ENCODE measurements at regions not wholly inside any gene's neighbourhood (a gene's known extent, or its start where the extent isn't known, plus 50 kb on each side); places are given as distances from the start of the nearest gene placed in this dataset.

DNA sequence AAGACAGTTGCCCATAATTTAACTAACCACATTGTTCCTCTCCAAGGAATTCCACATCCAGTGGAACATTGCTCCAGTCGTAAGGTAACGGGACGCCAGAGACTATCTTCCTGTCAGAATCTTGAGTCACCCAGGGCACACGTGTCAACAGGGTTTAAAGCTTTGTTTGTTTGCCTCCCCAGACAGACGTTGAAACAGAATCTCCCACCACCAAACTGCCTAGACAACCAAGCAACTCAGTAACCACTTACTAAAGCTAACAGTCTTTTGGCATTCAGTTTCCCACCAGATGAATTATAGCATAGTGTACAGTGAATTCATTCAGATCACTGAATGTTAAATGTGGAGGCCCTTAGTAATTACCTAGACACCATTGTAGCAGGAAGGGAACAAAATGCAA is 439.5 kb downstream of the PLPP3 start:
- H3K9ac ChIP-seq (ENCODE audit: extremely low read depth, low read length, poor library complexity, severe bottlenecking) = no peak overlapping the region
- DNase-seq = no peak
- TF ChIP-seq, protein P1, sequence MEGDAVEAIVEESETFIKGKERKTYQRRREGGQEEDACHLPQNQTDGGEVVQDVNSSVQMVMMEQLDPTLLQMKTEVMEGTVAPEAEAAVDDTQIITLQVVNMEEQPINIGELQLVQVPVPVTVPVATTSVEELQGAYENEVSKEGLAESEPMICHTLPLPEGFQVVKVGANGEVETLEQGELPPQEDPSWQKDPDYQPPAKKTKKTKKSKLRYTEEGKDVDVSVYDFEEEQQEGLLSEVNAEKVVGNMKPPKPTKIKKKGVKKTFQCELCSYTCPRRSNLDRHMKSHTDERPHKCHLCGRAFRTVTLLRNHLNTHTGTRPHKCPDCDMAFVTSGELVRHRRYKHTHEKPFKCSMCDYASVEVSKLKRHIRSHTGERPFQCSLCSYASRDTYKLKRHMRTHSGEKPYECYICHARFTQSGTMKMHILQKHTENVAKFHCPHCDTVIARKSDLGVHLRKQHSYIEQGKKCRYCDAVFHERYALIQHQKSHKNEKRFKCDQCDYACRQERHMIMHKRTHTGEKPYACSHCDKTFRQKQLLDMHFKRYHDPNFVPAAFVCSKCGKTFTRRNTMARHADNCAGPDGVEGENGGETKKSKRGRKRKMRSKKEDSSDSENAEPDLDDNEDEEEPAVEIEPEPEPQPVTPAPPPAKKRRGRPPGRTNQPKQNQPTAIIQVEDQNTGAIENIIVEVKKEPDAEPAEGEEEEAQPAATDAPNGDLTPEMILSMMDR (conservative IDR thresholded peaks at IDR 0.05) = no peak
- no peak overlapping the region for H3K27ac ChIP-seq (ENCODE audit: low read depth, low read length)
- Mint-ChIP-seq H3K4me3 (no peak overlapping the region), H3K4me1 (peaks cover 8% of the 10 kb centered on the region), H3K27ac (no peak overlapping the region), H3K36me3 (ENCODE audit: low read depth) (no peaks in the 10 kb centered on the region), H3K27me3 (ENCODE audit: insufficient read depth) (peaks cover 6% of the 10 kb centered on the region), H3K9me3 (no peaks in the 10 kb centered on the region)
- no peaks in the 10 kb centered on the region for H3K36me3 ChIP-seq (ENCODE audit: control insufficient read depth, insufficient read depth, low read length)
- H3K4me1 ChIP-seq (ENCODE audit: control insufficient read depth, insufficient read depth, low read length) = no peaks in the 10 kb centered on the region
- no peak overlapping the region for H3K4me3 ChIP-seq (ENCODE audit: low read length)
- WGBS, 2 experiments (ENCODE audit: insufficient coverage in 1 of 2, insufficient read length in 1 of 2) = 79 to 96% methylated on average over 3 to 5 of the region's 5 CpGs
- H3K27me3 ChIP-seq (ENCODE audit: control insufficient read depth, insufficient read depth, low read length, poor library complexity, severe bottlenecking) = no peaks in the 10 kb centered on the region
- no peaks in the 10 kb centered on the region for H3K9me3 ChIP-seq (ENCODE audit: control insufficient read depth, low read length)

DNA sequence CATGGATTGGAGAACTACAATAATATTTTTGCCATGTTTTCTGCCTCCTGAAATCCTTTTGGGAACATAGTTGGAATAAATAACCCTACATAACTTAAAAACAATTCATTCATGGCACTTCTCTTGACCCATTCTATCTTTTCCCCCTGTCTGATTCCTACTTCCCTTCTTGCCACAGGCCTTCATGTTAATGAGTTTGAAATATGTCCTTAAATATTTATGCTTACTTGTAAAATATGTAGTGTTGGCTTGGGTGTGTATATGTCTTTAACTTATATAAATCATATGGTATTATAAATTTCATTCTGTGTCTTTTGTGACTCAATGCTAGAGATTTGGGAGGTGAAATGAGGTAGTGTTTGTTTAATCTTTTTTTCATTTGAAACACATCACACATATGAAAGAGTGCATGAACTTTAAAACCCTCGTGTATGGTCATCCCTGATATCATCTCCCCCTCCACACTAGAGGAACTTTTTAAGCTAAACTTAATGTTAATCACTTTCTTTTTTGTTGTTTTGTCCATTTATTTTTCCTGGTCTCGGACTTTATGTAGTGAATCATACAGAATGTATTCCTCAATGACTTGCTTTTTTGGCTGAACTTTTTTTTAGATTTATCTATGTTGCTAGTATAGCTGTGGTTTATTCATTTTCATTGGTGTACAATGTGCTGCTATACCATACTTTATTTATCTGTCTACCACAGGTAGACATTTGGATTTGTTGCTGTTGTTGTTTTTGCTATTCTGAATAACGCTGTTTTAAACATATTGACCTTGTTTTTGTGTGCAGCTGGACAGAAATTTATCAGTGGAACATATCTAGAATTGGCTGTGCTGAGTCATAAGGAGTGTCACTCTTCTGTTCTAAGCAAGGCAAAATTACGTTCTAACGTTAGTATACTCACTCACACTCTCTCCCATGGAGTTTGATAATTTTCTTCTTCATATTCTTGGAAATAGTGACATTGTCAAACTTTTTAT is 441.6 kb downstream of the PLPP3 start:
- Mint-ChIP-seq H3K36me3 (ENCODE audit: low read depth) (no peaks in the 10 kb centered on the region), H3K27me3 (ENCODE audit: insufficient read depth) (peaks cover 6% of the 10 kb centered on the region), H3K4me1 (peaks cover 4% of the 10 kb centered on the region), H3K27ac (no peak overlapping the region), H3K4me3 (no peak overlapping the region), H3K9me3 (no peaks in the 10 kb centered on the region)
- H3K9me3 ChIP-seq (ENCODE audit: control insufficient read depth, low read length) = no peaks in the 10 kb centered on the region
- H3K36me3 ChIP-seq (ENCODE audit: control insufficient read depth, insufficient read depth, low read length) = no peaks in the 10 kb centered on the region
- no peak for DNase-seq
- TF ChIP-seq, protein P1 (conservative IDR thresholded peaks at IDR 0.05) = no peak
- no peaks in the 10 kb centered on the region for H3K27me3 ChIP-seq (ENCODE audit: control insufficient read depth, insufficient read depth, low read length, poor library complexity, severe bottlenecking)
- H3K9ac ChIP-seq (ENCODE audit: extremely low read depth, low read length, poor library complexity, severe bottlenecking) = no peak overlapping the region
- WGBS, 2 experiments (ENCODE audit: insufficient coverage in 1 of 2, insufficient read length in 1 of 2) = 67 to 68% methylated on average over 1 to 5 of the region's 5 CpGs
- H3K4me3 ChIP-seq (ENCODE audit: low read length) = no peak overlapping the region
- no peaks in the 10 kb centered on the region for H3K4me1 ChIP-seq (ENCODE audit: control insufficient read depth, insufficient read depth, low read length)
- no peak overlapping the region for H3K27ac ChIP-seq (ENCODE audit: low read depth, low read length)

DNA sequence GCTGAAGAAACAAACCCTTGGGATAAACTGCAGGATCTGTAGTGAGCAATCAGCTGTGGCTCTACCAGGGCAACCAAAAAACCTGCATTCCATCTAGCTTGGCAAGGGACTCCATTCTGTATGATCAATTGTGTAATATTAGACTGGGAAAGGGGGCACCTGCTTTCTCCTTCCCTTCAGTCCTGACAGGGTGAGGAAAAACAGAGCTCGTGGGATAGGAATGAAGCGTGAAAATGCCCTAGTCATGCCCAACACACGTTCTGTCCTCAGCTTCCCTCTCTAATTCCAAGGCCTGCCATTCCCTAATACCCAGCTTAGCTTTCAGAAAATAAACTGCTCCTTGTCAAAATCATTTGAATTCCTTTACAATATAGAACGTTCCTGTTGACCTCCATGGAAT is 442.3 kb downstream of the PLPP3 start:
- H3K27me3 ChIP-seq (ENCODE audit: control insufficient read depth, insufficient read depth, low read length, poor library complexity, severe bottlenecking) = no peaks in the 10 kb centered on the region
- no peak overlapping the region for H3K4me3 ChIP-seq (ENCODE audit: low read length)
- no peak for DNase-seq
- no peak overlapping the region for H3K27ac ChIP-seq (ENCODE audit: low read depth, low read length)
- 95 to 98% methylated on average over 4 of the region's 4 CpGs for WGBS, 2 experiments (ENCODE audit: insufficient coverage in 1 of 2, insufficient read length in 1 of 2)
- H3K9me3 ChIP-seq (ENCODE audit: control insufficient read depth, low read length) = no peaks in the 10 kb centered on the region
- H3K9ac ChIP-seq (ENCODE audit: extremely low read depth, low read length, poor library complexity, severe bottlenecking) = no peak overlapping the region
- Mint-ChIP-seq H3K27me3 (ENCODE audit: insufficient read depth) (peaks cover 8% of the 10 kb centered on the region), H3K4me1 (peaks cover 4% of the 10 kb centered on the region), H3K36me3 (ENCODE audit: low read depth) (no peaks in the 10 kb centered on the region), H3K27ac (no peak overlapping the region), H3K4me3 (no peak overlapping the region), H3K9me3 (no peaks in the 10 kb centered on the region)
- no peaks in the 10 kb centered on the region for H3K36me3 ChIP-seq (ENCODE audit: control insufficient read depth, insufficient read depth, low read length)
- no peaks in the 10 kb centered on the region for H3K4me1 ChIP-seq (ENCODE audit: control insufficient read depth, insufficient read depth, low read length)
- TF ChIP-seq, protein P1 (conservative IDR thresholded peaks at IDR 0.05) = no peak

Data from endodermal cell (in vitro differentiated cells).